Endothelial cell of umbilical vein (primary cell): ENCODE measurements at regions not wholly inside any gene's neighbourhood (a gene's known extent, or its start where the extent isn't known, plus 50 kb on each side); places are given as distances from the start of the nearest gene placed in this dataset.

Experiments
- BruUV-seq: library from RNA; stranded (reverse); fragments of 400-500 nt; replicated peaks from 2 replicates; lab custom pipeline; 2021; lab: Mats Ljungman, UMichigan
- CTCF ChIA-PET: fragments of 300-600, 350-600 bp; sonication (Branson Sonifier 250); formaldehyde crosslinking; loops from one replicate; lab custom pipeline; 2021; ENCODE audit warnings: antibody characterized with exemption, inconsistent platforms; lab: Charles Lee
- POLR2A ChIA-PET: fragments of 300-600, 350-600 bp; sonication (Branson Sonifier 250); formaldehyde crosslinking; loops from one replicate; lab custom pipeline; 2021; ENCODE audit warnings: antibody characterized with exemption, inconsistent platforms; lab: Charles Lee
- DNase-seq: peaks from one replicate; pipeline ENCODE4 v3.0.0-alpha.2; 2011; ENCODE audit warnings: low read depth, low spot score
- FAIRE-seq: peaks from 2 replicates; lab custom pipeline; 2011; peaks lifted over from hg19 to GRCh38; lab: Jason Lieb, UNC
- H2AFZ ChIP-seq: 2 replicates; pipeline ENCODE4 v1.6.0; 2012; ENCODE audit warnings: low read depth, low read length, control low read depth, inconsistent platforms
- H3K27ac ChIP-seq: 2 replicates; pipeline ENCODE4 v1.5.1; 2011; ENCODE audit warnings: low read depth, mild to moderate bottlenecking, control low read depth, low read length, moderate library complexity; ENCODE audit not compliant: insufficient read depth
- H3K27me3 ChIP-seq, 2 experiments: 2 replicates each; pipeline versions ENCODE4 v1.6.0 to v1.6.1; 2011; ENCODE audit warnings: low read length in 2 of 2, mixed read lengths in 1 of 2; ENCODE audit not compliant: control insufficient read depth in 2 of 2, insufficient read depth in 2 of 2
- H3K36me3 ChIP-seq, 2 experiments: 2 replicates in 1 of 2; 3 replicates in 1 of 2; pipeline ENCODE4 v1.5.1; 2011; ENCODE audit warnings: low read length in 2 of 2, mild to moderate bottlenecking in 1 of 2, moderate library complexity in 1 of 2; ENCODE audit not compliant: control insufficient read depth in 2 of 2, insufficient read depth in 2 of 2; ENCODE audit errors: extremely low read depth in 1 of 2
- H3K4me1 ChIP-seq: 3 replicates; pipeline ENCODE4 v1.5.1; 2011; ENCODE audit warnings: mild to moderate bottlenecking, low read length; ENCODE audit not compliant: control insufficient read depth, insufficient read depth; ENCODE audit errors: extremely low read depth
- H3K4me2 ChIP-seq: 2 replicates; pipeline ENCODE4 v1.6.1; 2011; ENCODE audit warnings: low read length, control low read depth, mixed read lengths; ENCODE audit not compliant: insufficient read depth
- H3K4me3 ChIP-seq, 3 experiments: fragments of 200-600 bp in 1 of 3; sonication (generic), shearing (Covaris generic) in 1 of 3; replicated peaks in 1 of 3; 2 replicates each; pipeline ENCODE4 v1.5.1; 2011 to 2016; ENCODE audit warnings: control low read depth in 3 of 3, low read length in 3 of 3, mild to moderate bottlenecking in 2 of 3, inconsistent platforms in 1 of 3, low read depth in 1 of 3, moderate library complexity in 1 of 3; ENCODE audit not compliant: insufficient read depth in 1 of 3
- H3K79me2 ChIP-seq: 2 replicates; pipeline ENCODE4 v1.6.0; 2012; ENCODE audit warnings: low read length, inconsistent platforms; ENCODE audit not compliant: control insufficient read depth, insufficient read depth
- H3K9ac ChIP-seq: replicated peaks from 2 replicates; pipeline ENCODE3; 2011; ENCODE audit warnings: low read length, control low read depth; ENCODE audit not compliant: insufficient read depth; ENCODE audit errors: extremely low read depth
- H3K9me1 ChIP-seq: replicated peaks from 3 replicates; pipeline ENCODE4 v1.6.0; 2011; ENCODE audit warnings: mild to moderate bottlenecking, low read length; ENCODE audit not compliant: control insufficient read depth, insufficient read depth; ENCODE audit errors: extremely low read depth
- H3K9me3 ChIP-seq: replicated peaks from 2 replicates; pipeline ENCODE4 v1.5.1; 2012; ENCODE audit warnings: low read length, inconsistent platforms; ENCODE audit not compliant: control insufficient read depth, insufficient read depth
- H4K20me1 ChIP-seq: replicated peaks from 2 replicates; pipeline ENCODE3; 2011; ENCODE audit warnings: mild to moderate bottlenecking, low read length; ENCODE audit not compliant: control insufficient read depth, insufficient read depth; ENCODE audit errors: extremely low read depth
- CTCF ChIP-seq, 2 donors: IDR thresholded peaks; 1 replicate in 1 of 2; 2 replicates in 1 of 2; pipeline ENCODE4 v1.5.1; 2011; ENCODE audit warnings: low read length in 2 of 2, mild to moderate bottlenecking in 2 of 2, moderate library complexity in 2 of 2, control low read depth in 1 of 2, inconsistent platforms in 1 of 2, low read depth in 1 of 2; ENCODE audit not compliant: insufficient read depth in 1 of 2; ENCODE audit errors: extremely low read depth in 1 of 2
- EZH2 ChIP-seq: IDR thresholded peaks from 2 replicates; pipeline ENCODE4 v1.6.1; 2012; ENCODE audit warnings: borderline replicate concordance, low read depth, mild to moderate bottlenecking, moderate library complexity, low read length, inconsistent platforms; ENCODE audit not compliant: severe bottlenecking
- FOS ChIP-seq: IDR thresholded peaks from 2 replicates; pipeline ENCODE4 v1.6.1; 2011; ENCODE audit warnings: mild to moderate bottlenecking, low read length, moderate library complexity, borderline replicate concordance; ENCODE audit not compliant: insufficient read depth
- GATA2 ChIP-seq: IDR thresholded peaks from 2 replicates; pipeline ENCODE4 v1.7.0; 2011; ENCODE audit warnings: low read depth, mild to moderate bottlenecking, moderate library complexity, mixed read lengths, low read length; ENCODE audit not compliant: insufficient read length, insufficient read depth
- JUN ChIP-seq: IDR thresholded peaks from 2 replicates; pipeline ENCODE4 v1.6.1; 2011; ENCODE audit warnings: borderline replicate concordance, low read depth; ENCODE audit not compliant: insufficient read length, insufficient read depth
- MYC ChIP-seq: IDR thresholded peaks from one replicate; pipeline ENCODE4 v1.6.1; 2011; ENCODE audit warnings: mild to moderate bottlenecking, low read depth, low read length
- POLR2A ChIP-seq: IDR thresholded peaks from 2 replicates; pipeline ENCODE4 v1.6.1; 2012; ENCODE audit warnings: low read depth, mild to moderate bottlenecking, control low read depth, low read length
- POLR2AphosphoS5 ChIP-seq: IDR thresholded peaks from 2 replicates; pipeline ENCODE4 v1.6.1; 2012; ENCODE audit warnings: low read depth, mild to moderate bottlenecking, control low read depth, low read length, moderate library complexity; ENCODE audit not compliant: insufficient read depth
- dilution Hi-C: fragments of 300-500 bp; cut with MboI; formaldehyde crosslinking; loops from one replicate; pipeline ENCODE4 v1.15.0; 2019; ENCODE audit warnings: low sequenced_read_pairs; ENCODE audit not compliant: extremely low pct_ligation_motif_present
- intact Hi-C: fragments of 100-400 bp; cut with micrococcal nuclease; formaldehyde crosslinking; loops from one replicate; pipeline ENCODE4 v1.10.0; 2022
- TF ChIP-seq, protein P1 (sequence below): IDR thresholded peaks from 2 replicates; pipeline ENCODE4 v1.6.1; 2011; ENCODE audit not compliant: insufficient read depth, insufficient read length

- Histone ChIP-seq H2AFZ (no peak overlapping the region), H4K20me1 (no peaks in the 10 kb centered on the region), H3K9me3 (no peaks in the 10 kb centered on the region), H3K9me1 (no peaks in the 10 kb centered on the region), H3K36me3 (no peaks in the 10 kb centered on the region), H3K27me3 (no peaks in the 10 kb centered on the region), H3K4me3 (no peak overlapping the region), H3K79me2 (no peaks in the 10 kb centered on the region), H3K9ac (no peak overlapping the region), H3K4me1 (no peaks in the 10 kb centered on the region), H3K27ac (no peak overlapping the region), H3K4me2 (no peak overlapping the region)
- dilution Hi-C loops (no loop called here), intact Hi-C loops (no loop called here)
- ChIA-PET CTCF (no interaction called here), POLR2A (no interaction called here)
- DNase-seq: no peak
- FAIRE-seq: no peak
- TF ChIP-seq EZH2 (no peak), GATA2 (no peak), POLR2A (no peak), MYC (no peak), POLR2AphosphoS5 (no peak), FOS (no peak), CTCF (IDR thresholded peaks at IDR 0.05; ENCODE audit: extremely low read depth in 1 of 2, insufficient read depth in 1 of 2, low read depth in 1 of 2, low read length in 2 of 2) (no peak), JUN (no peak)
- TF ChIP-seq, protein P1, sequence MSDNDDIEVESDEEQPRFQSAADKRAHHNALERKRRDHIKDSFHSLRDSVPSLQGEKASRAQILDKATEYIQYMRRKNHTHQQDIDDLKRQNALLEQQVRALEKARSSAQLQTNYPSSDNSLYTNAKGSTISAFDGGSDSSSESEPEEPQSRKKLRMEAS: no peak
- BruUV-seq: no TSS peak
Measured at GRCh38 chr2:173772205-173772604, 193.0 kb downstream of the SP3 start.
